ENCODE measurements at regions not wholly inside any gene's neighbourhood (a gene's known extent, or its start where the extent isn't known, plus 50 kb on each side); places are given as distances from the start of the nearest gene placed in this dataset.

DNA sequence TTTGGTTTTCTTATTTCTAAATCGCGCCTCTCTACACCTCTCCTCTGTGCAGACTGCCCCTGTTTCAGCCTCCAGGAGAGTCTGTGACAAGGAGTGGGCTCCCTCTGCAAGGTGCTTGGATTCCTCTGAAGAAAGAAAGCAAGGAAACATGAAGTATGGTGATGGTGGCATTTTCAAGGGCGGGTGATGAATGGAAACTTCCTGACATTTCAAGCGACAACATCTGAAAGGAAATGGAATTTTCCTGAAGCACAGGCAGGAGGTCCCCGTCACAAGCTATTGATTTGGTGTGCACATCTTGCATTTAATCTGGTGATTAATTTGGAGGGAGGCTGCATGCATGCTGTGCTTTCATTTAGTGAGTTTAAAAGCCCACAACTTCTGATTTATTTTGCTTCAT is 164.6 kb upstream of the FGGY start:
- TF ChIP-seq EP300 (IDR thresholded peaks at IDR 0.05): no peak
- TF ChIP-seq, protein P1, sequence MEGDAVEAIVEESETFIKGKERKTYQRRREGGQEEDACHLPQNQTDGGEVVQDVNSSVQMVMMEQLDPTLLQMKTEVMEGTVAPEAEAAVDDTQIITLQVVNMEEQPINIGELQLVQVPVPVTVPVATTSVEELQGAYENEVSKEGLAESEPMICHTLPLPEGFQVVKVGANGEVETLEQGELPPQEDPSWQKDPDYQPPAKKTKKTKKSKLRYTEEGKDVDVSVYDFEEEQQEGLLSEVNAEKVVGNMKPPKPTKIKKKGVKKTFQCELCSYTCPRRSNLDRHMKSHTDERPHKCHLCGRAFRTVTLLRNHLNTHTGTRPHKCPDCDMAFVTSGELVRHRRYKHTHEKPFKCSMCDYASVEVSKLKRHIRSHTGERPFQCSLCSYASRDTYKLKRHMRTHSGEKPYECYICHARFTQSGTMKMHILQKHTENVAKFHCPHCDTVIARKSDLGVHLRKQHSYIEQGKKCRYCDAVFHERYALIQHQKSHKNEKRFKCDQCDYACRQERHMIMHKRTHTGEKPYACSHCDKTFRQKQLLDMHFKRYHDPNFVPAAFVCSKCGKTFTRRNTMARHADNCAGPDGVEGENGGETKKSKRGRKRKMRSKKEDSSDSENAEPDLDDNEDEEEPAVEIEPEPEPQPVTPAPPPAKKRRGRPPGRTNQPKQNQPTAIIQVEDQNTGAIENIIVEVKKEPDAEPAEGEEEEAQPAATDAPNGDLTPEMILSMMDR (IDR thresholded peaks at IDR 0.05): no peak
- TF ChIP-seq POLR2AphosphoS5 (IDR thresholded peaks at IDR 0.05): no peak

Measured in sigmoid colon (tissue), 4 donors.